ENCODE measurements at regions not wholly inside any gene's neighbourhood (a gene's known extent, or its start where the extent isn't known, plus 50 kb on each side); places are given as distances from the start of the nearest gene placed in this dataset.

GRCh38 chr5:71894091-71894490, 175.0 kb downstream of the CARTPT start:
- 46 to 54% methylated on average over 3 of the region's 3 CpGs for WGBS, 2 donors
- TF ChIP-seq CTCF (IDR thresholded peaks at IDR 0.05) = no peak

DNA sequence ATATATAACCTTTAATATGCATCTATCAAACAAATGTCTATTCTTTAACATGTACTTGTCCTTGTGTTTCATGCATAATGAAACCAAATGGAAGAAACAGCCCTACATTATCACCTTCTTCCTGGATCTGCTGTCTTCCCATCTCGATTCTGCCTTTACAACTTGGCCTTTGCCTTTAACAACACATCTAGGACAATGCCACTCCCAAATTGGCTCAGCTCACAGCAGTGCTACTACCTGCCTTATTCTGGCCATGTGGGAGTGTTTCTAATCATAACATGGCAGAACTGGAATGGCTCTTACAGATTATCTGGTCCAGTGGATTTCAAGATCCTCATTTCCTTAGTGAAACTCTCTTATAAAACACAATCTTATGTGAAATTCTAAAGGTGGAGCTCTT, 176.5 kb downstream of the CARTPT start:
- no peak overlapping the region for H3K4me3 ChIP-seq
- no peaks in the 10 kb centered on the region for H3K4me1 ChIP-seq
- DNase-seq (no peak), FAIRE-seq (no peak), ATAC-seq (no peak)
- intact Hi-C loops (cut with DNase I) = no loop called here
- H3K36me3 ChIP-seq = no peaks in the 10 kb centered on the region
- no peak for TF ChIP-seq CTCF (IDR thresholded peaks at IDR 0.05)
- H3K9me3 ChIP-seq = no peaks in the 10 kb centered on the region
- H3K27ac ChIP-seq = no peak overlapping the region
- H3K27me3 ChIP-seq = no peaks in the 10 kb centered on the region
- WGBS, 2 donors = 49 to 70% methylated on average over 1 of the region's 1 CpG

More at GRCh38 chr5:71894091-71894490, 175.0 kb downstream of the CARTPT start:
- H3K9me3 ChIP-seq = no peaks in the 10 kb centered on the region
- intact Hi-C loops (cut with DNase I) = no loop called here
- H3K4me1 ChIP-seq = no peaks in the 10 kb centered on the region
- no peaks in the 10 kb centered on the region for H3K36me3 ChIP-seq
- no peak for DNase-seq
- no peaks in the 10 kb centered on the region for H3K27me3 ChIP-seq
- no peak for FAIRE-seq
- no peak overlapping the region for H3K4me3 ChIP-seq
- ATAC-seq = no peak
- H3K27ac ChIP-seq = no peak overlapping the region

- no peaks in the 10 kb centered on the region for H3K36me3 ChIP-seq
- H3K4me3 ChIP-seq = no peak overlapping the region
- ATAC-seq = no peak
- no peak for FAIRE-seq
- WGBS, 2 donors = 87 to 97% methylated on average over 2 of the region's 2 CpGs
- no peak for TF ChIP-seq CTCF (IDR thresholded peaks at IDR 0.05)
- no peaks in the 10 kb centered on the region for H3K27me3 ChIP-seq
- DNase-seq = no peak
- H3K27ac ChIP-seq = no peak overlapping the region
- no peaks in the 10 kb centered on the region for H3K9me3 ChIP-seq
- intact Hi-C loops (cut with DNase I) = no loop called here
- H3K4me1 ChIP-seq = no peaks in the 10 kb centered on the region
These were observed 180.8 kb downstream of the CARTPT start for GRCh38 chr5:71899865-71900342.

GRCh38 chr5:71903808-71904207, 184.7 kb downstream of the CARTPT start:
- intact Hi-C loops (cut with DNase I) = no loop called here
- Histone ChIP-seq H3K27me3 (no peaks in the 10 kb centered on the region), H3K27ac (no peak overlapping the region), H3K36me3 (no peaks in the 10 kb centered on the region), H3K4me3 (no peak overlapping the region), H3K9me3 (no peaks in the 10 kb centered on the region), H3K4me1 (peaks cover 0 to 18% (median 14%) of the 10 kb centered on the region in 3 donors)
- ATAC-seq (no peak), DNase-seq (no peak), FAIRE-seq (no peak)
- 39 to 41% methylated on average over 2 of the region's 2 CpGs for WGBS, 2 donors
- no peak for TF ChIP-seq CTCF (IDR thresholded peaks at IDR 0.05)

DNA sequence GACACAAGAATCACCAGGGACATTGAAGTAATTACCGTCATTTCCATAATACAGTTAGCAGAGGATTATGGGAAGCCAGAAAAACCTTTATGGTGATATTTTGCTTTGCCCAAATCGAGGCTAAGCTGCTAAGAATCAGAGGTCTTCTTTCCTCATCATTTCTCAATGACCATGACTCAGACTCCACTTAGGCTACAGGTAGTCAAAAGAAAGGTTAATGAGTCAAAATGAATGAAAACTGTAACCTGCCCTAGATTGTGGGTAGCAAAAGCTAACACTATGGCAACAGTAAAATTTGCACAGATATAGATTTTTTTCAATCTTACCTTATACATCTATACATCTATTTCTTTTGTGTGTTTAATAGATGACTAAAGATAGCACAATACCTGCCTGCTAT, 185.8 kb downstream of the CARTPT start:
- H3K4me3 ChIP-seq = no peak overlapping the region
- no peaks in the 10 kb centered on the region for H3K9me3 ChIP-seq
- FAIRE-seq = no peak
- ATAC-seq = no peak
- peaks cover 0 to 18% (median 14%) of the 10 kb centered on the region in 3 donors for H3K4me1 ChIP-seq
- intact Hi-C loops (cut with DNase I) = no loop called here
- WGBS, 2 donors = 89 to 92% methylated on average over 2 of the region's 2 CpGs
- no peak for TF ChIP-seq CTCF (IDR thresholded peaks at IDR 0.05)
- no peak overlapping the region for H3K27ac ChIP-seq
- H3K27me3 ChIP-seq = no peaks in the 10 kb centered on the region
- DNase-seq = no peak
- H3K36me3 ChIP-seq = no peaks in the 10 kb centered on the region

Measured in pancreas (tissue), 10 donors.